Glomerular visceral epithelial cell (primary cell): ENCODE measurements at regions not wholly inside any gene's neighbourhood (a gene's known extent, or its start where the extent isn't known, plus 50 kb on each side); places are given as distances from the start of the nearest gene placed in this dataset.

Experiments used
- DNase-seq: peaks from one replicate; pipeline ENCODE4 v3.0.0-alpha.2; 2016; ENCODE audit errors: extremely low spot score

DNA sequence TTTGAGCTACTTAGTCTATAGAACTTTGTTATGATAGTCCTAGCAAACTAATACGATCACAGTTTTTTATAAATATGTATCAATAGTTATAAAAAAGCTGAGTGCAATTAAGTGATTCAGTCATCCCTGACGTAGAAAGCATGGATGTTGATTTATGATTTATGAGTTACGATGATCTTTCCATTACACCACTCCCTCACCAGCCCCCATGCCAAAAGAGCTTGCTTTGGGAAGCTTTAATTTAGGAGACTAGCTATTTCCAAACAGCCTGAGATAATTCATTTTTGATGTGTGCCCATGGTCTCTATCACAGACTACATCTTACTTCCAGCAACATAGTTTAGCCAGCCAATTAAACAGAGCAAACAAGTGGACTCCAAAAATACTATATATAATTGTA lies 256.8 kb downstream of the GABRG2 start:
- DNase-seq, result no peak

DNA sequence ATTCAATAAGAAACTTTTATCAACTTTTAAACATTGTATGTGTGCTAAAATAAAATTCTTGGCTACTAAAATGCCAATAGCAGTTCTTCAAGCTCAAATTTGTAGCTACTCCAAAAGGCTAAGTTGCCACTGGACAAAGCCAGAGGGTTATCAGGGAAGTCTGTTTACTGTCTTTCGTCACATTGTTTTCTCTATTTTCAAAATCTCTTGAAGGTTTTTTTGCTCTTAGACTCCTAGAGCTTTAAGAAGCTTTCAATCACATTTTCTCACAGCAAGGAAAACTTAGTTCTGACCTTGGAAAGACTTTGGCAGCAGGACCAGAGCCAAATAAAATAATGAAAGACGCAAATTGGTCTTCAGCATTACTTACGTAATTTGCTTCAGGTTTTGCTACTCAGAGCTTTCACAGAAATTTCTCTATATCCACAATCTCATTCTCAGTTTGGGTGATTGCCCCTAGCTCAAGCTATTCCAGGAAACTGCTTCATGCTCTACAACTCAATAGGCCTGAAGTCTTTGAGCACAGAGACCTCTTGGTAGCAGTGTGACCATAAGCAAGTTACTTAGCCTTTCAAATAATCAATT lies 257.7 kb downstream of the GABRG2 start:
- DNase-seq, result no peak

DNA sequence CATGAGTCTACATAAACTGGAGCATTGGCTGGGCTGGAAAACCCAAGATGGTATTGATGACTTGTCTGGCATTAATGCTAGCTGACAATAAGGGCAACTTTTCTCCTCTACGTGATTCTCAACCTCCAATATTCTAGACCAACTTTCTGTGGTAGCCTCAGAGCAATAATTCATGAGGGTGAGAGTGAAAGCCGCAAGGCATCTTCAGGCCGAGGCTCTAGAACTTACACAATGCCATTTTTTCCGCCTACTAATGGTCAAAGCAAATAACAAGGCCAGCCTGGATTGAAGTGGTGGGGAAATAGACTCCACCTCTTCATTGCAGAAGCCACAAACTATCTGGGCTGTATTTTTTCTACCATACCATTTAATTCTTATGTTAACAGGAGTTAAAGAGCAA lies 267.4 kb downstream of the GABRG2 start:
- no peak for DNase-seq

DNA sequence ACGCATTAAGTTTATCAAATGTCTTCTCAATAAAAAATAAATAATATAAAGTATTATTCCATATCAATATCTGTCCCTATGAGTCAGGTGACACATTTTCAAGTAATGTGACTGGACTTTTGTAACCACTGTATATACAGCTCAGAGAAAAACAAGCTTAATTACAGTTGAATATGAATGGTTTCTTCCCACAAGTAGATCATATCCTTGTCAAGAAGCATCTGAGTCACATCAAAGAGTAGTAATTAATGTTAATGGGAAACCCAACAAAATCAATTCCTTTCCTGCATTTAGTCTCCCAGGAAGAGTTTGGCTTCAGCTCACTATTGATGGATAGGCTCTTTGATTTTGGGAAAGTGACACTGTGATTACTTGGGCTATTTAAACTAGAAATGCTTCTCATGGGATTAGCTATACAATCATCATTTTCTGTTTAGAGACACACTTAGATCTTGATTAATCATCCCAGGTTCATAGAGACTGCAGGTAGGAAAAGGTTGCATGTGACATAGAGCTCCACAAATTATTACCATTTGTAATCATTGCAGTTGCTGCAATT lies 292.9 kb downstream of the GABRG2 start:
- no peak for DNase-seq

DNA sequence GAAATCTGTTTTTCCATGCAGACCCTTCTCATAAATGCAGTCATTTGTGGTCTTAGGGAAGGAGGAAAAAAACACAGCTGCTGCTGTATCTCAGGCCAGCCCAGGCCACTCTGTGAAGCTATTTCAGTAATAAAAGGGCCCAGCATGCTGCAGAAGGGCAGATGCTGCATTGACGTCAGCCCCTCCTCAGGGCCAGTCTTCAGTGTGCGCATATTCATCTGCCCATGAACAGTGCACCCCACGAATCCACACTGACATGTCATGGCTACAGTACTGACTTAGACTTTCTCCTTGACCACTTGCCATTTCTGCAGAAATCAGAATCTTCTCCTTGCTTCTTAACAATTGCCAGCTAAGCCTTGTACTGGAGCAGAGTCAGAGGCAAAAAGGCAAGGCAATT lies 304.7 kb downstream of the GABRG2 start:
- no peak for DNase-seq

DNA sequence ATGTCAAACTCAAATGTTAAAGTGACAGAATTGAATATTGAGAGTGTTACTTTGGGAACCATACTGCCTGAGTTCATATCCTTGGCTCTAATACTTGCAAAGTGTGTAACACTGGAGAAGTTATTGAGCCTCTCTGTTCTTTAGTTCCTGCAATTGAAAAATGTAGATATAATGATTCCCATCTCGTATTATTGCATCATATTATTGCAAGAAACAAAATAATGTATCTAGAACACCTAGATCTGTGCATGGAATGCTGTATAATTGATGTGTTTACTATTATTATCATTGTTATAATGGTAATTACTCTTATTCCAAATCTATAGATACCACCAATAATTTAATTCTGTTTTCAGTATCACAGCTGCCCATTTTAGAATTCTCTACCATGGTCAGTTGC lies 310.3 kb downstream of the GABRG2 start:
- no peak for DNase-seq

DNA sequence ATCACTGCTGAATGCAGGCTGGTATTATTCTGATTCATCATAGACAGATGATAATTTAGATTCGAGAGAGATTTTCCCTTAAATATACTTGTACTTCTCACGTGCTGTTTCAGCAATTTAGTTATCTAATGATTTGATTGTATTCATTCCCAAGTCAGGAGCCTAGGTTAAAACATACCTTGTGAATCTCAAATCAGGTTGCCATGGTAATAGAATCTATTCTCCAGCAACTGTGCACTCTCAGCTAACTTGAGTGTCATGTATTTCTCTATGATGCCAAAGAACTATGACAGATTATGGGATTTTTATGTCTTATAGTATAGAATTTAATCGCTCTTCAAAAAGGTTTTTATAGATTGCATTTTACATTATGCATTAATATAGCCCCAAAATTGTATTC lies 315.3 kb downstream of the GABRG2 start:
- DNase-seq, result no peak

DNA sequence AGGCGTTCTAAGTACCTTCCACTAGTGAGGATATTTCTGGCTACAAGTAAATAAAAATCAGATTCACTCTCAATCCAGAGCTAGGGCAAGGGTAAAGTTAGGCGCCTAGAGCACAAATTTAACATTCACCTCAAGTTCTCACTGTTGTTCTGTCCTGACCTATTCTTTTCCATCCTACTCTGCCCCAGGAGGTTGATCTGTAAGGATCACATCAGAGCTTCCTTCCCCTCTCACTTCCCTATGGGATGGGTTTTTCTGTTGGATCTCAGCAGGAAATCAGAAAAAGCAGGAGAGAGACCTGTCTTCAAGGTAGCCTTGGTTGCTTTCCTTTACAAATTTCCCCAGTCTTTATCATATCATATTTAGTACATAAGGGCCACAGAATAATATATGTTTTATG lies 316.7 kb downstream of the GABRG2 start:
- no peak for DNase-seq

DNA sequence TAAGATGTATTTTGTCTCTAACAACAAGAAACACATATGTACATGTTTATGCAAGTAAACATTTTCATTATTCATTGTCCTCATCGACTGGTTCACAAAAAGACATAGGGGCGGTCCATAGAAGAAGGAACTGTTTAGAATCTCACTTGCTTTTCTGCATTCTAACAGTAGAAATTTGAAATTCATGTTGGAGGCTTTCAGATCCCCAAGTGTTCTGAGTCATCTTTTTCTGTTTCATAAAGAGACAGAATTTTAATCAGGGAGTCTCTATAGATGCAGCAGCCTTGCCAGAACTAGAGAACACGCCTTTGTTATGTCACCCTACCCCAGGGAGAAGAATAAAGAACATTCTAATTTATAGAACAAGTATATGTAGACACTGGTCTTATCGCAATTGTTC lies 324.3 kb downstream of the GABRG2 start:
- no peak for DNase-seq

DNA sequence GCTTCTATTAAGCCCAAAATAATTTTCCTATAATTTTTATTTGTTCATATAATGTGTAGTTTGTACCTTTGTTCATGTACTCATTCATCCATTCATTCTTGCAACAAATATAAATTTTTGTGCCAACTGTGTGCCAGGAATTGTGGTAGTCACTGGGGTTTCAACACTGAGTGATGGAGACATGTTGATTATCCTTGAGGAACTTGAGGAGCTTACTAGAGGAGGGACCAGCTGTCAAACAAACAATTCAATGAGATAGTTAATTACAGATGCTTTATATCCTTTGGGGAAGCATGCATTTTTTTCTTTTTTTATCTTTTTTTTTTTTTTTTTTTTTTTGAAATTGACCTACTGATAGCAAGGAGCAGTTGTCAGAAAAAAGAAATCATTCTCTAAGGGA lies 324.8 kb downstream of the GABRG2 start:
- DNase-seq, result no peak

DNA sequence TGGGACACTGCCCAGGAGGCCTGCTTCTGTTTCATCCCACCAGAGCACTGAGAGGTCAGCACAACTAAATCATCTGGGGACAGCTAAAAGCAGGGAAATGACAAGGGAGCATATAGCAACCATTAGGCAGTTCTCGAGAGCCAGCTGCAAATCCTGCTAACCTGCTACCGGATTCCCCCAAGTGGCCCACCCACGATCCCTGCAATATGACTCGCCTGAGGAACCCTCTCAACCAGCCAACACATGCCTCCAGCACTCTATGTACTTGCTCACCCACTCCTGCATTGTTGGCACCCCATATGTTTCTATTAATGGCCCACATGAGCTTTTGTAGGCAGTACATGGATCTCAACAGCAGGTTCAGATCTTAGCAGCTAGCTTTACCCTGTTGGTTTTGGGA lies 326.0 kb downstream of the GABRG2 start:
- DNase-seq, result no peak

DNA sequence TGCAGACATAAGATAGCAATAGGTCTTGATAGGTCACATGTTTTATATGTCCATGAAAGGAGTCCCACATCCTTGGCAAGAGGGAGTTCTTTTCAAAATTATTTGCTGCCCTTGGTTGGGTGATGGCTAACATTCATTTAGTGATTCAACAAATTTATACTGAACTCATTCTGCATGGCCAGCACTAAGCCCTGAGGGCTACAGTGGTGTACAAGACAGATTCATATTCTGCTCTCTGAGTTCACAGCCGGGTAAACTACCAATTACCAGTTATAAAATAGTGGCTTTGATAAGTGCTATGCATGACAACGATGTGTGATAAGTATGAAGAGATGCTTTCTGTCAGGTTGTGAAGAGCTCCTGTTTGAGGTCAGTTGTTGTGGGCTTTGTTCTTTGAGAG lies 340.0 kb downstream of the GABRG2 start:
- DNase-seq, result no peak

DNA sequence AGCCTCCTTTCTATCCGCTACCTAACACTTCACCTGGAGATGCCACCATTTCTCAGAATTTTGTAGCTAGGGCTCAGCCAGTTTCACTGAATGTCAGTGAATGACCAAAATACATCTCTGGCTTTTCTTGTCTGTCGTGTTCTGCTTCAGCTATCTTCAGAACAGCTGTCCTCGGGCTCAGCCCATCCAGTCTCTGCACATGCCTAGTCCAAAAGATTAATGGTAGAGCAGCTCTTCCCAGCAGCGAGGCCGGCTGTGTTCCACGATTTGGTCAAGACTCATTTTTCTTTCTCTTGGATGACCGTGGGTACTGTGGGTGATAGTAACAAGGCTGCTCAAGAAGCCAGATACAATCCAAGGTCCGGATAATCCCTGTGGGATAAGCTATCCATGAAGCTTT lies 342.8 kb downstream of the GABRG2 start:
- DNase-seq, result no peak

DNA sequence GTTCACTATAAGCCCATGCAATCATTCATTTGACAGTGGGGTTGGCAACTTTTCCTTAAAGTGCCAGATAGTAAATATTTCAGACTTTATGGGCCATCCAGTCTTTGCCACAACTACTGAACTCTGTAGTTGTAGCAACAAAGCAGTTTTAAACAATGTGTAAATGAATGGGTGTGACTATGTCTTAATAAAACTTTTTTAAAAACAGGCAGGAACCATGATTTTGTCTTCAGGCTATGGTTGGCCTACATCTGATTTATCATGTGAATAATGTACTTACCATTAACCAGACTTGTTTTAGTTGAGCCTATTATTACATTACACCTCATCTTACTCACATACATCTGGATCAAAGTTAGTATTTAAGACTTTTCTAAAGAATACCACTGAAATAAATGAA lies 361.6 kb downstream of the GABRG2 start:
- no peak for DNase-seq

DNA sequence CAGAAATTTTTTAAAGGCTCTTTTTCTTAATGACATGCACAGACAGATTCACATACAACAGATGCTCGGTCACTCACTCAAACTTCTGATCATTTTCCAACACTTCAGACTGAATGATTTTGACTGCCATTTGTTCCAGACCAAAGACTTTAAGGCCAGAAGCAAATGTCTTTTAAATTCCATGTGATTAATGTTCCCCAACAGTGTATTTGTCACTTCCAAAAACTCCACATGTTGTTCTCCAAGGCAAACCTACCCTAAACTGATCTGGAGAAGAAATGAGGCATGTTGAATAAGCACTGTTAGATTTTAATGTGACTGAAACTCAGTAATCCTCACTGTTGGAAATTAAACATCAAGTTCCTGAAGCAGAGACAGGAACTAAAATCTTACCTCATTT lies 366.7 kb downstream of the GABRG2 start:
- DNase-seq, result no peak

DNA sequence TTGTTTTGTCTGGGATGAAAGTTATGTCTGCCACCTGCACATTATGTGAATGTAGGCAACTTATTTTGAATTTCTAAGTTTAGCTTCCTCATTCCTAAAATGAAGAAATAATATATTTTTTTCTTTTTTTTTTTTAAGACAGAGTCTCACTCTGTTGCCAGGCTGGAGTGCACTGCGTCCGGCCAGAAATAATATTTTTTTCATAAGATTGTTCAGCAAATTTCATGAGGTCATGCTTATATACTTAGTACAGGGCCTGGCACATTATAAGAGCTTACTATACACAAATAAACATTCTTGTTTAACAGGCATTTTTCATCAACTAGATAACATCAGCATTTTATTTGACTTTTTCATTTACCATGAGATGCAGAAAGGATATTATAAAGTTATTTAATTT lies 368.5 kb downstream of the GABRG2 start:
- DNase-seq, result no peak

DNA sequence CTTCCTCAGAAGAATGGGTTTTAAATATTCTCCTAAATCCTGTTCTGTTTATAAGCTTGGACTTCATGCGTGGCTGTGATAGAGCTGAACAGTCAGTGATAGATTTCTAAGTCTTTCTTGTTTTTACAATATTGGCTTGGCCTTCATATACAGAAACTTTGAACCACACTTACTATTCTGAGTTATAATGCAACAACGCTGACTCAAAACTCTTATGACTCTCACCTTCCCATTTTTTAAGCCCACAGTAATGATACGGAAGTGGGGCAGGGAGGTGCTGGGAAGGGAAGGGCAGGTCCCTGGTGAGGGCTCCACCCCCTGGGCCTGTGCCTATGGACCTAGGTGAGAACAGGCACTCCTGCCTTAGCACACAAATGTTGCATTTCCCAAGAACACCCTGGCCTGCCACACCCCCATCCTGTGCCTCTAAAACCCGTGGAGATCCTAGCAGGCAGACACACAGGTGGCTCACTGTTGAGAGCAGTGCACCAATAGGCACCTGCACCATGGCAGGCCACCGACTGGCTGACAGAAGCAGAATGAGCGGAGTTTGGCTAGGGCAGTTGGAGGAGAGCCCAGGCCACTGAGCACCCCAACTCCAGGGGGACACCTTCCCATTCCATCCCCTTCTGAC lies 376.7 kb downstream of the GABRG2 start:
- DNase-seq, result no peak

DNA sequence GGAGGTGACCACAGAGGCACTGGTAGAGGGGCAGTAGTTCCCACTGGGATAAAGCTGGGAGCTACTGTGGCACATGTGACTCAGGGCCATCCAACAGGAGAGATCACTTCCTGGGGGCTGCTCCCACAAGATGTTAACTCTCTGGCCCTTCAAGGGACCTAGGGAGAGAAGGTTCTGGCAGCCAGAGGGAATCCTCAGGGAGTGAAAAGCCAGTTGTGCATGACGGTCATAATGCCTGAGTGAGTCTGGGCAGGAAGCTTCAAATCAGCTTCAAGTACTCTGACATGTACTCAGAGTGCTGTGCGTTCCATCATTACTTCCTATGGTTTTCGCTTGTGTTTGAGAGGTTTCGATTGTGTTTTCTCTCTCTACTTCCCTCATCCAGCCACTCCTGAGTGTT lies 388.5 kb downstream of the GABRG2 start:
- no peak for DNase-seq

DNA sequence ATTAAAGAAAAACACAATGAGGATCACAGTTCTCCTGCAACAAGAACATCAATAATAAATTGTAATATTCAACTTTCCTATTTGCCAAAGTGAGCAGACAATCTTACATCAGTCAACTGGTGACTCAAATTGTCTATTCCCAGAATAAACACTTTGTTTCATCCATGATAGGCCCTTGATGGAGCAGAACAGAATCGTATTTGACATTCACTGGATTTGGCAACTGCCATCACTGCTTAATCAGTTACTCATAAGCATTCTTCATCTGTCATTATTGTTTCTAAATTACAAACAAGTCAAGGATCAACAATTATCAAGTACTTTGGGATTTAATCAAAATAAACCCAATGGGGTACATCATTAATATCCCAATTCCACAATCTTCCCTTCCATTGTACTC lies 398.4 kb downstream of the GABRG2 start:
- DNase-seq, result no peak

DNA sequence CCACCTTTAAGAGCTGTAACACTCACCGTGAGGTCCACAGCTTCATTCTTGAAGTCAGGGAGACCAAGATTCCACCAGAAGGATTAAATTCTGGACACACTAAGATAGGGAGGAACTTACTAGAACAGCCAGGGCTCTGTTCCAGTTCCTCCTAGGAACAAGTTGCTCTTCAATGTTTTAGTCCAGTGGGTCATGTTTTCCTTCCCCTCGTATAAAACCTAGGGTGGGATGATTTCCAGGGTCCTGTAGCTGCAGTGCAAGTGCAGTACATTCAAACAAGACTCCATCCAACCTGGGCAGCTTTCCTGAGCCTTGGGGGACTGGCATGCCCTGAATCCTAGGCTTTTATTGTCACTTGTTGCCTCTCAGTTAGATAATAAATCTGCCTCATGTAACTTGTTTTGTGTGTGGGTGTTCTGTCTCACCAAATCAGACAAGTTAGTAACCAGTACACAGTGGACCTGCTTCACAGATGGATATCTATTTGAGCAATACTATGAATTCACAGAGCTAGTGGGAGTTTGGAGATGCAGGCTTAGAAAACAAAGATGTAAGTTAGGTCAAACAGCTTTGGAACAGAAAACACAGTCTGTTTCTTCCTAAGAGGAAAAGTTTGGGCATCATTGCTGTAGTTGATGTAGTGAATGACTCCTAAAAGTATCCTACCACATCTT lies 405.6 kb downstream of the GABRG2 start:
- no peak for DNase-seq

DNA sequence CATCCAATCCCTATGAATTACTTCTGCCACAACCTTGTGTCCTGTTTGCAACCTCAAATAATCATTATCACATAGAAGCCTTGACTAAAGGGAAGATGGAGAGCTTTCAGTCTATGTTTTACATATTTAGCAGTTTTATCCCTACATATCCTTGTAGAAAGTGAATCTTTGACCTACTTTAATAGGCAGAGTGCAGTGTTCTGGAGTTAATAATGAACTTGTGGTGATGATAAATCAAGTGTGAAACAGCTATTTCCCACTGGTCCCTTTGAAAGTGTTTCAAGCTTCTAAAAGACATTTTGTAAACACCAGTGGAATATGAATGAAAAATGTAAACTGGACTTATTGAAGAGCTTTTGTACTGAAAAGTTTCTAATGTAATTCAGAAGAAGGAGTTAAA lies 406.7 kb downstream of the GABRG2 start:
- no peak for DNase-seq

DNA sequence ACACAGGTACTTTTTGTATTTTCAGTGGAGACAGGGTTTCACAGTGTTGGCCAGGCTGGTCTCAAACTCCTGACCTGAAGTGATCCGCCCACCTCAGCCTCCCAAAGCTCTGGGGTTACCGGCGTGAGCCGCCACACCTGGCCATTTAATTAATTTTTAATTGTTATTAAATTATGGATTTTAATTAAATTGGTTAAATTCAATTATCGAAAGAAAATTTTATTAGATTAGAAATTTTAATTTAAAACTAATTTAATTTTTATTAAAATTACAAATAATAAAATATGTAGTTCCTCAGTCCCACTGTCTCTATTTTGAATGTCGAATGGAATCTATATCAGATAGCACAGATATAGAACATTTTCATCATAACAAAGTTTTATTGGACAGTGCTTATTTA lies 416.5 kb downstream of the GABRG2 start:
- DNase-seq, result no peak

DNA sequence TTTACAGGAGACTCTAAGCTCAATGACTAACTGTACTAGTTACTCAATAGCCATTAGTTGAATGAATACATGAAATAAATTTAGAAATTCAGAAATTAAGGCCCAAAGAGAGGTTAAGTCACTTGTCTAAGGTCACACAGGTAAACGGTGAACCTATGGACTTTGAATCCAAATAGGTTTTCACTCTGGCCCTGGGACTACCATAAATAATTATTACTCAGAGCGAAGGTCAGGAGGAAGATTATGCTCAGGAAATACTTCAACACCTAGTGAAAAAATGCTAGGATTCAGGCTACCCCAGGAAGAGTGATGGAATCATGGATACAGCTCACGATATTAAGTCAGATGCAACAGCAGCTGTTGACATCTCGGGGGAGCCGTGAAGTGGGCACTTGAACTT lies 417.4 kb downstream of the GABRG2 start:
- no peak for DNase-seq
